T follicular helper cell (primary cell): ENCODE measurements at regions not wholly inside any gene's neighbourhood (a gene's known extent, or its start where the extent isn't known, plus 50 kb on each side); places are given as distances from the start of the nearest gene placed in this dataset.
A peak's percentile ranks its signal among the peaks of the same experiment; 100 is the strongest.
"Not testable (repeated sequence)": the region's sequence is repeated elsewhere in the genome, so short reads cannot be mapped to it uniquely, and the experiment has no call there.

Source experiments
- DNase-seq: peaks from one replicate; pipeline ENCODE4 v3.0.0-alpha.2; 2020; ENCODE audit warnings: low read depth

GRCh38 chr2:136284226-136285119 lies 166.5 kb upstream of the CXCR4 start:
- DNase-seq = no peak

GRCh38 chr2:136282251-136282650 lies 164.3 kb upstream of the CXCR4 start:
- no peak for DNase-seq

- peak; percentile 20 for DNase-seq
Measured at GRCh38 chr2:136281281-136282114, 163.5 kb upstream of the CXCR4 start.

- DNase-seq = not testable (repeated sequence)
Measured at GRCh38 chr2:136266346-136266745, 148.4 kb upstream of the CXCR4 start.

GRCh38 chr2:136259551-136259950 lies 141.6 kb upstream of the CXCR4 start:
- DNase-seq = no peak

GRCh38 chr2:136257893-136258292 lies 139.9 kb upstream of the CXCR4 start:
- DNase-seq = no peak

- DNase-seq = no peak
Measured at GRCh38 chr2:136255648-136256461, 137.9 kb upstream of the CXCR4 start.

- DNase-seq = no peak
Measured at GRCh38 chr2:136255127-136255526, 137.2 kb upstream of the CXCR4 start.

GRCh38 chr2:136254681-136255080 lies 136.7 kb upstream of the CXCR4 start:
- no peak for DNase-seq

- DNase-seq = no peak
Measured at GRCh38 chr2:136253288-136254004, 135.5 kb upstream of the CXCR4 start.

GRCh38 chr2:136251885-136252585 lies 134.1 kb upstream of the CXCR4 start:
- DNase-seq = no peak

GRCh38 chr2:136251197-136251884 lies 133.4 kb upstream of the CXCR4 start:
- DNase-seq = no peak

GRCh38 chr2:136250131-136250530 lies 132.2 kb upstream of the CXCR4 start:
- DNase-seq = no peak

- no peak for DNase-seq
Measured at GRCh38 chr2:136248907-136249306, 131.0 kb upstream of the CXCR4 start.

GRCh38 chr2:136248242-136248641 lies 130.3 kb upstream of the CXCR4 start:
- no peak for DNase-seq

GRCh38 chr2:136247204-136247950 lies 129.4 kb upstream of the CXCR4 start:
- no peak for DNase-seq

GRCh38 chr2:136246086-136246669 lies 128.2 kb upstream of the CXCR4 start:
- no peak for DNase-seq

- no peak for DNase-seq
Measured at GRCh38 chr2:136245211-136245610, 127.3 kb upstream of the CXCR4 start.

- no peak for DNase-seq
Measured at GRCh38 chr2:136244536-136244885, 126.6 kb upstream of the CXCR4 start.
